GM12891 (cell line): ENCODE measurements at regions not wholly inside any gene's neighbourhood (a gene's known extent, or its start where the extent isn't known, plus 50 kb on each side); places are given as distances from the start of the nearest gene placed in this dataset.

Experiments used
- PAX5 ChIP-seq: IDR thresholded peaks from 2 replicates; pipeline ENCODE4 v1.6.1; 2011; ENCODE audit warnings: low read length, moderate library complexity, mild to moderate bottlenecking; ENCODE audit not compliant: insufficient read depth, severe bottlenecking
- POLR2A ChIP-seq: IDR thresholded peaks from 2 replicates; pipeline ENCODE4 v1.6.1; 2011; ENCODE audit warnings: low read depth, low read length, control low read depth
- POLR2AphosphoS5 ChIP-seq: IDR thresholded peaks from 2 replicates; pipeline ENCODE4 v1.6.1; 2011; ENCODE audit warnings: low read depth, low read length, control low read depth
- TAF1 ChIP-seq: IDR thresholded peaks from 2 replicates; pipeline ENCODE4 v1.6.1; 2011; ENCODE audit warnings: low read depth, low read length, control low read depth

DNA sequence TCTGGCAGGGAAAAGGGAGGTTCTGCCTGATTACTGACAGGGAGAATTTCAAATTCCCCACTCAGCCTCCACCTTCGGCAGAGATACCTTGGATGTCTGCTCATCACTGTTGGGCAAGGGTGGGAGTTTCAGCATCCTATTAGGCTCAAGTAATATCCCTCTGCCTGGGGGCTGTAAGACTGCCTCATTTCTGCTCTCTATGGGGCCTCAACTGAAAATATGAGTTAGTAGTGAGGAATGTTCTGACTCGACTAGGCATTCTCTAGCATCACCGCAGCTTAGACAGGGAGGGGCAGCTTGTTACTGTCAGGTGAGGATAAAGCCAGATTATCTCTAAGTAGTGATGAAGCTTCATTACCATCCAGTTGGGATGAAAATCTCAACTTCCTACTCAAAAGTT is 87.7 kb upstream of the LRP1B start:
- TF ChIP-seq TAF1 (no peak), PAX5 (no peak), POLR2A (no peak), POLR2AphosphoS5 (no peak)
